ENCODE measurements at regions not wholly inside any gene's neighbourhood (a gene's known extent, or its start where the extent isn't known, plus 50 kb on each side); places are given as distances from the start of the nearest gene placed in this dataset.

DNA sequence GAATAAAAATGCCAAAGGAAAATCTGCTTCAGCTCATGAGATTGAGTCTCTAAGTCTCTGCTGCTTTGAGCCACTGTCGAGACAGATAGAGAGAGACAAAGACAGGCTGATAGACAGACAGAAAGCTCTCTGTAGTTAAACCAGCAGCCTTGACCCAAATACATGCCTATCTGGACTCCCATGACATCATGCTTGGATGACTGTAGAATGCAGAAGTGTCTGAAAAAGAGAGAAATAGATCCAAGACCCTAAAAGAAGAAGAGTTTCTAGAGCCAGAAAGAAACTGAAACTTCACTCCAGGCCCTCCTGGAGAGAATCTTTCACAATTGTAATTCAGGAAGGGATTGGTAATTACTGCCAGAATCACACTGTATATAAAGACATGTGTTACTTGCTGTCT lies 122.6 kb upstream of the PLXNC1 start:
- TF ChIP-seq ZFP30 (CRISPR knock-in tag; IDR thresholded peaks at IDR 0.05) (no peak), ZNF70 (CRISPR knock-in tag; IDR thresholded peaks at IDR 0.05) (no peak), ZFP3 (CRISPR knock-in tag; IDR thresholded peaks at IDR 0.05) (no peak), PATZ1 (CRISPR knock-in tag; IDR thresholded peaks at IDR 0.05; ENCODE audit: borderline replicate concordance) (no peak), RARB (CRISPR knock-in tag; IDR thresholded peaks at IDR 0.05) (no peak), ESRRG (CRISPR knock-in tag; IDR thresholded peaks at IDR 0.05) (no peak), TCF4 (CRISPR knock-in tag; IDR thresholded peaks at IDR 0.05; ENCODE audit: borderline replicate concordance) (no peak), PPARA (CRISPR knock-in tag; IDR thresholded peaks at IDR 0.05; ENCODE audit: borderline replicate concordance) (no peak), ZNF565 (CRISPR knock-in tag; conservative IDR thresholded peaks at IDR 0.05; ENCODE audit: low read depth) (no peak), ZC3H10 (CRISPR knock-in tag; IDR thresholded peaks at IDR 0.05) (no peak), ARNTL (CRISPR knock-in tag; IDR thresholded peaks at IDR 0.05; ENCODE audit: borderline replicate concordance, low read depth) (no peak), SNAI2 (CRISPR knock-in tag; IDR thresholded peaks at IDR 0.05) (no peak)
- TF ChIP-seq, protein P1, sequence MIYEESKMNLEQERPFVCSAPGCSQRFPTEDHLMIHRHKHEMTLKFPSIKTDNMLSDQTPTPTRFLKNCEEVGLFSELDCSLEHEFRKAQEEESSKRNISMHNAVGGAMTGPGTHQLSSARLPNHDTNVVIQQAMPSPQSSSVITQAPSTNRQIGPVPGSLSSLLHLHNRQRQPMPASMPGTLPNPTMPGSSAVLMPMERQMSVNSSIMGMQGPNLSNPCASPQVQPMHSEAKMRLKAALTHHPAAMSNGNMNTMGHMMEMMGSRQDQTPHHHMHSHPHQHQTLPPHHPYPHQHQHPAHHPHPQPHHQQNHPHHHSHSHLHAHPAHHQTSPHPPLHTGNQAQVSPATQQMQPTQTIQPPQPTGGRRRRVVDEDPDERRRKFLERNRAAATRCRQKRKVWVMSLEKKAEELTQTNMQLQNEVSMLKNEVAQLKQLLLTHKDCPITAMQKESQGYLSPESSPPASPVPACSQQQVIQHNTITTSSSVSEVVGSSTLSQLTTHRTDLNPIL (CRISPR knock-in tag; IDR thresholded peaks at IDR 0.05; ENCODE audit: low read depth), result no peak
- TF ChIP-seq, protein P2, sequence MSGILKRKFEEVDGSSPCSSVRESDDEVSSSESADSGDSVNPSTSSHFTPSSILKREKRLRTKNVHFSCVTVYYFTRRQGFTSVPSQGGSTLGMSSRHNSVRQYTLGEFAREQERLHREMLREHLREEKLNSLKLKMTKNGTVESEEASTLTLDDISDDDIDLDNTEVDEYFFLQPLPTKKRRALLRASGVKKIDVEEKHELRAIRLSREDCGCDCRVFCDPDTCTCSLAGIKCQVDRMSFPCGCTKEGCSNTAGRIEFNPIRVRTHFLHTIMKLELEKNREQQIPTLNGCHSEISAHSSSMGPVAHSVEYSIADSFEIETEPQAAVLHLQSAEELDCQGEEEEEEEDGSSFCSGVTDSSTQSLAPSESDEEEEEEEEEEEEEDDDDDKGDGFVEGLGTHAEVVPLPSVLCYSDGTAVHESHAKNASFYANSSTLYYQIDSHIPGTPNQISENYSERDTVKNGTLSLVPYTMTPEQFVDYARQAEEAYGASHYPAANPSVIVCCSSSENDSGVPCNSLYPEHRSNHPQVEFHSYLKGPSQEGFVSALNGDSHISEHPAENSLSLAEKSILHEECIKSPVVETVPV (CRISPR knock-in tag; IDR thresholded peaks at IDR 0.05), result no peak
